Aorta (tissue), 5 donors: ENCODE measurements at regions not wholly inside any gene's neighbourhood (a gene's known extent, or its start where the extent isn't known, plus 50 kb on each side); places are given as distances from the start of the nearest gene placed in this dataset.
"Not testable (repeated sequence)": the region's sequence is repeated elsewhere in the genome, so short reads cannot be mapped to it uniquely, and the experiment has no call there.

Experiments used
- ATAC-seq: fragments of 200-7000 bp; cut with Tn5 transposase; one replicate; pipeline ENCODE4 v1.9.1; 2022; ENCODE audit warnings: moderate library complexity; ENCODE audit not compliant: low FRiP score
- DNase-seq, 2 donors: peaks; one replicate each; pipeline ENCODE4 v3.0.0-alpha.2; 2020
- H3K27ac ChIP-seq, 2 donors: one replicate each; pipeline ENCODE4 v1.5.1; 2013; ENCODE audit warnings: low read length in 2 of 2, mild to moderate bottlenecking in 2 of 2, moderate library complexity in 2 of 2, control low read depth in 1 of 2, inconsistent platforms in 1 of 2, low read depth in 1 of 2
- H3K27me3 ChIP-seq, 2 donors: one replicate each; pipeline ENCODE4 v1.6.1; 2013; ENCODE audit warnings: control low read depth in 1 of 2, low read length in 1 of 2, mild to moderate bottlenecking in 1 of 2, moderate library complexity in 1 of 2; ENCODE audit not compliant: insufficient read depth in 2 of 2, control insufficient read depth in 1 of 2
- H3K36me3 ChIP-seq, 2 donors: one replicate each; pipeline ENCODE4 v1.6.1; 2013; ENCODE audit warnings: control low read depth in 1 of 2, low read length in 1 of 2, mild to moderate bottlenecking in 1 of 2; ENCODE audit not compliant: insufficient read depth in 2 of 2, control insufficient read depth in 1 of 2
- H3K4me1 ChIP-seq, 2 donors: one replicate each; pipeline ENCODE4 v1.6.1; 2013; ENCODE audit warnings: low read length in 2 of 2, control low read depth in 1 of 2, mild to moderate bottlenecking in 1 of 2, moderate library complexity in 1 of 2; ENCODE audit not compliant: insufficient read depth in 2 of 2, control insufficient read depth in 1 of 2
- H3K4me3 ChIP-seq, 2 donors: one replicate each; pipeline ENCODE4 v1.5.1; 2013; ENCODE audit warnings: low read length in 2 of 2, control low read depth in 1 of 2, mild to moderate bottlenecking in 1 of 2
- H3K9me3 ChIP-seq: one replicate; pipeline ENCODE4 v1.6.1; 2013; ENCODE audit warnings: mild to moderate bottlenecking, low read length; ENCODE audit not compliant: control insufficient read depth
- WGBS, 2 donors: extraction: QIAGEN DNeasy Blood & Tissue Kit; methylation state at CpG; one replicate each; pipeline ENCODE4 v1.1.7; 2013; 5-methylcytosine and 5-hydroxymethylcytosine counted together
- intact Hi-C, 2 donors: fragments of 100-400 bp; cut with DNase I; formaldehyde crosslinking; loops; one replicate each; pipeline versions ENCODE4 v1.14.2 to v1.15.0; 2022
- donor health status: healthy with polysubstance abuse.
- donor health status: Bipolar disorder and iron deficiency.
- donor health status: DM: no; HTN: no; CAD: no.
- donor health status: DM: no; HTN: no; CAD: no.
- donor health status: DM: yes; HTN: yes; CAD: no.

DNA sequence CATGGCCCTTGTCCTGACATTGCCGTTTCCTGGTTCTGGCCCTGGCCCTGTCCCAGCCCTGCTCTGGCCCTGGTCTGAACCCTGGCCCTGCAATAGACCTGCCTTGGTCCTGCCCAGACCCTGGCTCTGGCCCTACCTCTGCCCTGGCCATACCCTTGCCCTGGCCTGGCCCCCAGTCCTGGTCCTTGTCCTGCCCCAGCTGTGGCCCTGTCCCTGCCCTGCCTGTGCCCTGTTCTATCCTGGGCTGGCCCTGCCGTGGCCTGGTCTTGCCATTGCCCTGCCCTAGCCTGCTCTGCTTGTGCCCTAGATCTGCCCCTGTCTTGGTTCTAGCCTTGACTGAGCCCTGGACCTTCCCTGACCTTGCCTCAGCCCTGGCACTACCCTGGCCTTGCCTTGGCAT is 1560.1 kb downstream of the RPIA start:
- H3K27ac ChIP-seq, H3K36me3 ChIP-seq, H3K27me3 ChIP-seq, DNase-seq, H3K4me3 ChIP-seq, intact Hi-C loops, ATAC-seq, H3K9me3 ChIP-seq, H3K4me1 ChIP-seq: not testable (repeated sequence)
- WGBS, 2 donors, result 81 to 93% methylated on average over 2 of the region's 2 CpGs

DNA sequence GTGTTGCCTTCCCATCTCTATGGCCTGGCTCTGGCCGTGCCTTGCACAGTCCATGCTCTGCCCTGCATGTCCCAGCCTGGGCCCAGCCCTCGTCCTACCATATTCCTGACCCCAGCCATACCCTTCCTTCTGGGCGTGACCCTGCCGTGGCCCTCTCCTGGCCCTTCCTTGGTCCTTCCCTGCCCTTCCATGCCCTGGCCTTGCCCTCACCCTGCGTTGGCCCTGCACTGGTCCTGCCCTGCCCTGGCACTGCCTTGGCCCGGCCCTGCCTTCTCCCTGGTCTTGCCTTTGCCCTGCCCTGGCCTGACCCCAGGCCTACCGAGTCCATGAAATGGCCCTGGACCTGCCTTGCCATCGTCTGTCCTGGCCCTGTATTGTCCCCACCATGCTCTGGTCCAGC is 1561.8 kb downstream of the RPIA start:
- H3K36me3 ChIP-seq, intact Hi-C loops, H3K4me1 ChIP-seq, H3K4me3 ChIP-seq, H3K9me3 ChIP-seq, ATAC-seq, DNase-seq, H3K27ac ChIP-seq, H3K27me3 ChIP-seq: not testable (repeated sequence)
- 86 to 91% methylated on average over 8 of the region's 8 CpGs for WGBS, 2 donors

DNA sequence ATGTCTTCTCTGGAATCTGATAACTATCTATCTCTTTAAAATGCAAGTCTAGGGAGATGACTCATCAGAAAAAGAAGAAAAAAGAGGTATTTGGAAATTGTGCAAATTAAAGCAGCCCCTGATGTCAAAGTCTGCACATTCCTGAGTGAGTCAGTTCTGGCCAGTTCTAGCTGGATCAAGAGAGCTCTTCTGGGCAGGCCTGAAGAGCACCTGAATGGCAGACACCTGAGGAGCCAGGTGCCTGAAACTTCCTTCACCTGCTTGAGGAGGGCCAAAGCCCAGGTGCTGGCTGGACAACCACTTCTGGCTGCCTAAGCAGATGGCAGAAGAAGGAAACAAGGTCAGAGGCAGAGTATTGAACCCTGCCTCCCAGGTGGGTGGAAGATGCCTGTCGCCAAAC is 1575.4 kb downstream of the RPIA start:
- intact Hi-C loops, H3K27ac ChIP-seq, H3K4me3 ChIP-seq, H3K4me1 ChIP-seq, H3K27me3 ChIP-seq, DNase-seq, H3K36me3 ChIP-seq, H3K9me3 ChIP-seq, ATAC-seq: not testable (repeated sequence)
- WGBS, 2 donors, result 87 to 100% methylated on average over 1 of the region's 1 CpG

DNA sequence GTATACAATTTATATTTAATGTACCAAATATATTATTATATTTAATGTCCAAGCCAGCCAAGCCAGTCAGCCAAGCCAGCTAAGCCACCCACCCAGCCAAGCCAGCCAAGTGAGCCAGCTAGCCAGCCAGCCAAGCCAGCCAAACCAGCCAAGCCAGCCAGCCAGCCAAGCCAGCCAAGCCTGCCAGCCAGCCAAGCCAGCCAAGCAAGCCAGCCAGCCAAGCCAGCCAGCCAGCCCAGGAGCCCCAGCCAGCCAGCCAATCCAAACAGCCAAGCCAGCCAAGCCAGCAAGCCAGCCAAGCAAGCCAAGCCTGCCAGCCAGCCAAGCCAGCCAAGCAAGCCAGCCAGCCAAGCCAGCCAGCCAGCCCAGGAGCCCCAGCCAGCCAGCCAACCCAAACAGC is 1596.3 kb downstream of the RPIA start:
- H3K36me3 ChIP-seq, DNase-seq, H3K4me3 ChIP-seq, ATAC-seq, H3K27me3 ChIP-seq, H3K9me3 ChIP-seq, H3K4me1 ChIP-seq, H3K27ac ChIP-seq, intact Hi-C loops: not testable (repeated sequence)

DNA sequence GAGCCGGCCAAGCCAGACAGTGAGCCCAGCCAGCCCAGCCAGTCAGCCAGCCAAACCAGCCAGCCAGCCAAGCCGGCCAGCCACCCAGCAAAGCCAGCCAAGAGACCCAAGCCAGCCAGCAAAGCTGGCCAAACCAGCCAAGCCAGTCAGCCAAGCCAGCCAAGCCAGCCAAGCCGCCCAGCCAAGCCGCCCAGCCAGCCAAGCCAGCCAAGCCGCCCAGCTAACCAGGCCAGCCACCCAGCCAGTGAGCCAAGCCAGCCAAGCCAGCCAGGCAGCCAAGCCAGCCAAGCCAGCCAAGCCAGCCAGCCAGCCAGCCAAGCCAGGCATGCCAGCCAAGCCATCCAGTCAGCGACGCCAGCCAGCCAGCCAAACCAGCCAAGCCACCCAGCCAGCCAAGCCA is 1596.9 kb downstream of the RPIA start:
- H3K4me1 ChIP-seq, ATAC-seq, H3K36me3 ChIP-seq, H3K27ac ChIP-seq, H3K27me3 ChIP-seq, H3K4me3 ChIP-seq, intact Hi-C loops, H3K9me3 ChIP-seq: not testable (repeated sequence)
- DNase-seq, result peak; percentile 48 to 81
- 91 to 95% methylated on average over 4 to 7 of the region's 7 CpGs for WGBS, 2 donors

DNA sequence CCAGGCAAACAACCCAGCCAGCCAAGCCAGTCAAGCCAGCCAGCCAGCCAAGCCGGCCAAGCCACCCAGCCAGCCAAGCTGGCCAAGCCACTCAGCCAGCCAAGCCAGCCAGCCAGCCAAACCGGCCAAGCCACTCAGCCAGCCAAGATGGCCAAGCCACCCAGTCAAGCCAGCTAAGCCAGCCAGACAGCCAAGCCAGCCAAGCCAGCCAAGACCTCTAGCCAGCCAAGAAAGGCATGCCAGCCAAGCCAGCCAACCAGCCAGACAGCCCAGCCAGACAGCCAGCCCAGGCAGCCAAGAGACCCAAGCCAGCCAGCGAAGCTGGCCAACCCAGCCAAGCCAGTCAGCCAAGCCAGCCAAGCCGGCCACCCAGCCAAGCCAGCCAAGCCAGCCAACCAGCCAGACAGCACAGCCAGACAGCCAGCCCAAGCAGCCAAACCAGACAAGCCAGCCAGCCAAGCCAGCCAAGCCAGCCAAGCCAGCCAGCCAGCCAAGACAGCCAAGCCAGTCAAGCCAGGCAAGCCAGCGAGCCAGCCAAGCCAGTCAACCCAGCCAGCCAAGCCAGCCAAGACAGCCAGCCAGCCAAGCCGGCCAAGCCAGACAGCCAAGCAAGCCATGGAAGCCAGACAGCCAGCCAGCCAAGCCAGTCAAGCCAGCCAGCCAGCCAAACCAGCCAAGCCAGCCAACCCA is 1598.0 kb downstream of the RPIA start:
- H3K36me3 ChIP-seq, H3K27me3 ChIP-seq, H3K4me3 ChIP-seq, H3K9me3 ChIP-seq, DNase-seq, H3K27ac ChIP-seq, ATAC-seq, intact Hi-C loops, H3K4me1 ChIP-seq: not testable (repeated sequence)
- WGBS, 2 donors, result 84 to 85% methylated on average over 5 to 6 of the region's 6 CpGs

DNA sequence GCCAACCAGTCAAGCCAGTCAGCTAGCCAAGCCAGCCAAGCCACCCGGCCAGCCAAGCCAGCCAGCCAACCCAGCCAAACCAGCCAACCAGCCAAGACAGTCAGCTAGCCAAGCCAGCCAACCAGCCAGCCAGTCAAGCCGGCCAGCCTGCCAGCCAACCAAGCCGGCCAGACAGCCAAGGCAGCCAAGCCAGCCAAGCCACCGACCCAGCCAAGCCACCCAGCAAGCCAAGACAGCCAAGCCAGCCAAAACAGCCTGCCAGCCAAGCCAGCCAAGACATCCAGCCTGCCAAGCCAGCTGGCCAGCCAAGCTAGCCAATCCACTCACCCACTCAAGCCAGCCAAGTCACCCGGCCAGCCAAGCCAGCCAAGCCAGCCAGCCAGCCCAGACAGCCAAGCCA is 1599.2 kb downstream of the RPIA start:
- H3K27me3 ChIP-seq, H3K27ac ChIP-seq, H3K36me3 ChIP-seq, H3K9me3 ChIP-seq, DNase-seq, H3K4me1 ChIP-seq, ATAC-seq, intact Hi-C loops, H3K4me3 ChIP-seq: not testable (repeated sequence)
- 81 to 85% methylated on average over 5 of the region's 5 CpGs for WGBS, 2 donors

DNA sequence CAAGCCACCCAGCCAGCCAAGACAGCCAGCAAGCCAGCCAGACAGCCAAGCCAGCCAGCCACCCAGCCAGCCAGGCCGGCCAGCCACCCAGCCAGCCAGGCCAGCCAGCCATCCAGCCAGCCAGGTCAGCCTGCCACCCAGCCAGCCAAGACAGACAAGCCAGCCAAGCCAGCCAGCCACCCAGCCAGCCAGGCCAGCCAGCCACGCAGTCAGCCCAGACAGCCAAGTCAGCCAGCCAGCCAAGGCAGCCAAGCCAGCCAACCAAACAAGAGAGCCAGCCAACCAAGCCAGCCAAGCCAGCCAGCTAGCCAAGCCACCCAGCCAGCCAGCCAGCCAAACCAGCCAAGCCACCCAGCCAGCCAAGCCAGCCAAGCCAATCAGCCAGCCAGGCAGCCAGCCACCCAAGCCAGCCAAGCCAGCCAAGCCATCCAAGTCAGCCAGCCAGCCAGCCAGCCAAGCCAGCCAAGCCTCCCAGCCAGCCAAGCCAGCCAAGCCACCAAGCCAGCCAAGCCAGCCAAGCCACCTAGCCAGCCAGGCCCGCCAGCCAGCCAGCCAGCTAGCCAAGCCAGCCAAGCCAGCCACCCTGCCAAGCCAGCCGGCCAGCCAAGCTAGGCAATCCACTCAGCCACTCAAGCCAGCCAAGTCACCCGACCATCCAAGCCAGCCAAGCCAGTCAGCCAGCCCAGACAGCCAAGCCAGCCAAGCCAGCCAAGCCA is 1599.9 kb downstream of the RPIA start:
- not testable (repeated sequence) for ATAC-seq, H3K4me1 ChIP-seq
- WGBS, 2 donors, result 43 to 58% methylated on average over 4 to 5 of the region's 5 CpGs

DNA sequence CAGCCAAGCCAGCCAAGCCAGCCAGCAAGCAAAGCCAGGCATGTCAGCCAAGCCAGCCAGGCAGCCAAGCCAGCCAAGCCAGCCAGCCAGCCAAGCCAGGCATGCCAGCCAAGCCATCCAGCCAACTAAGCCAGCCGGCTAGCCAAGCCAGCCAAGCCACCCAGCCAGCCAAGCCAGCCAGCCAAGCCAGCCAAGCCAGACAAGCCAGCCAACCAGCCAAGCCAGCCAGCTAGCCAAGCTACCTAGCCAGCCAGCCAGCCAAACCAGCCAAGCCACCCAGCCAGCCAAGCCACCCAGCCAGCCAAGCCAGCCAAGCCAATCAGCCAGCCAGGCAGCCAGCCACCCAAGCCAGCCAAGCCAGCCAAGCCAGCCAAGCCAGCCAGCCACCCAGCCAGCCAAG is 1600.5 kb downstream of the RPIA start:
- H3K9me3 ChIP-seq, intact Hi-C loops, H3K4me1 ChIP-seq, DNase-seq, H3K27me3 ChIP-seq, H3K36me3 ChIP-seq, ATAC-seq, H3K27ac ChIP-seq, H3K4me3 ChIP-seq: not testable (repeated sequence)
- WGBS, 2 donors, result 89 to 91% methylated on average over 1 of the region's 1 CpG

More for the DNA sequence above, 1599.9 kb downstream of the RPIA start:
- H3K9me3 ChIP-seq, intact Hi-C loops, H3K27me3 ChIP-seq, H3K36me3 ChIP-seq, H3K4me3 ChIP-seq, H3K27ac ChIP-seq: not testable (repeated sequence)
- peak; percentile 63 to 84 for DNase-seq
